ENCODE measurements at regions not wholly inside any gene's neighbourhood (a gene's known extent, or its start where the extent isn't known, plus 50 kb on each side); places are given as distances from the start of the nearest gene placed in this dataset.

GRCh38 chr3:99119385-99119784, 217.9 kb upstream of the DCBLD2 start:
- TF ChIP-seq ZNF274 (CRISPR knock-in tag; IDR thresholded peaks at IDR 0.05) = no peak
- TF ChIP-seq, protein P1, sequence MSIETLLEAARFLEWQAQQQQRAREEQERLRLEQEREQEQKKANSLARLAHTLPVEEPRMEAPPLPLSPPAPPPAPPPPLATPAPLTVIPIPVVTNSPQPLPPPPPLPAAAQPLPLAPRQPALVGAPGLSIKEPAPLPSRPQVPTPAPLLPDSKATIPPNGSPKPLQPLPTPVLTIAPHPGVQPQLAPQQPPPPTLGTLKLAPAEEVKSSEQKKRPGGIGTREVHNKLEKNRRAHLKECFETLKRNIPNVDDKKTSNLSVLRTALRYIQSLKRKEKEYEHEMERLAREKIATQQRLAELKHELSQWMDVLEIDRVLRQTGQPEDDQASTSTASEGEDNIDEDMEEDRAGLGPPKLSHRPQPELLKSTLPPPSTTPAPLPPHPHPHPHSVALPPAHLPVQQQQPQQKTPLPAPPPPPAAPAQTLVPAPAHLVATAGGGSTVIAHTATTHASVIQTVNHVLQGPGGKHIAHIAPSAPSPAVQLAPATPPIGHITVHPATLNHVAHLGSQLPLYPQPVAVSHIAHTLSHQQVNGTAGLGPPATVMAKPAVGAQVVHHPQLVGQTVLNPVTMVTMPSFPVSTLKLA (IDR thresholded peaks at IDR 0.05) = no peak
- TF ChIP-seq, protein P2, sequence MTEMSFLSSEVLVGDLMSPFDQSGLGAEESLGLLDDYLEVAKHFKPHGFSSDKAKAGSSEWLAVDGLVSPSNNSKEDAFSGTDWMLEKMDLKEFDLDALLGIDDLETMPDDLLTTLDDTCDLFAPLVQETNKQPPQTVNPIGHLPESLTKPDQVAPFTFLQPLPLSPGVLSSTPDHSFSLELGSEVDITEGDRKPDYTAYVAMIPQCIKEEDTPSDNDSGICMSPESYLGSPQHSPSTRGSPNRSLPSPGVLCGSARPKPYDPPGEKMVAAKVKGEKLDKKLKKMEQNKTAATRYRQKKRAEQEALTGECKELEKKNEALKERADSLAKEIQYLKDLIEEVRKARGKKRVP (CRISPR knock-in tag; IDR thresholded peaks at IDR 0.05) = no peak
- no peak for TF ChIP-seq MAFK (conservative IDR thresholded peaks at IDR 0.05 in 1 of 2, IDR thresholded peaks at IDR 0.05 in 1 of 2; ENCODE audit: low read length in 2 of 2)
- TF ChIP-seq SUZ12 (IDR thresholded peaks at IDR 0.05; ENCODE audit: low read depth, low read length) = no peak
- no peak for TF ChIP-seq TFE3 (CRISPR knock-in tag; IDR thresholded peaks at IDR 0.05)
- no peak for TF ChIP-seq ELF4 (CRISPR knock-in tag; IDR thresholded peaks at IDR 0.05; ENCODE audit: borderline replicate concordance)
- TF ChIP-seq, protein P3, sequence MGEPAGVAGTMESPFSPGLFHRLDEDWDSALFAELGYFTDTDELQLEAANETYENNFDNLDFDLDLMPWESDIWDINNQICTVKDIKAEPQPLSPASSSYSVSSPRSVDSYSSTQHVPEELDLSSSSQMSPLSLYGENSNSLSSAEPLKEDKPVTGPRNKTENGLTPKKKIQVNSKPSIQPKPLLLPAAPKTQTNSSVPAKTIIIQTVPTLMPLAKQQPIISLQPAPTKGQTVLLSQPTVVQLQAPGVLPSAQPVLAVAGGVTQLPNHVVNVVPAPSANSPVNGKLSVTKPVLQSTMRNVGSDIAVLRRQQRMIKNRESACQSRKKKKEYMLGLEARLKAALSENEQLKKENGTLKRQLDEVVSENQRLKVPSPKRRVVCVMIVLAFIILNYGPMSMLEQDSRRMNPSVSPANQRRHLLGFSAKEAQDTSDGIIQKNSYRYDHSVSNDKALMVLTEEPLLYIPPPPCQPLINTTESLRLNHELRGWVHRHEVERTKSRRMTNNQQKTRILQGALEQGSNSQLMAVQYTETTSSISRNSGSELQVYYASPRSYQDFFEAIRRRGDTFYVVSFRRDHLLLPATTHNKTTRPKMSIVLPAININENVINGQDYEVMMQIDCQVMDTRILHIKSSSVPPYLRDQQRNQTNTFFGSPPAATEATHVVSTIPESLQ (CRISPR knock-in tag; conservative IDR thresholded peaks at IDR 0.05) = no peak
- TF ChIP-seq POLR2A (IDR thresholded peaks at IDR 0.05; ENCODE audit: insufficient read depth in 1 of 2, low read depth in 2 of 2, low read length in 2 of 2) = no peak
- TF ChIP-seq CBX2 (IDR thresholded peaks at IDR 0.05; ENCODE audit: low read depth, low read length) = no peak
- no peak for TF ChIP-seq CBX2 (CRISPR knock-in tag; IDR thresholded peaks at IDR 0.05; ENCODE audit: low read depth)

Data from HepG2 (cell line).